H9 (cell line): ENCODE measurements at regions not wholly inside any gene's neighbourhood (a gene's known extent, or its start where the extent isn't known, plus 50 kb on each side); places are given as distances from the start of the nearest gene placed in this dataset.

Experiments used
- DNase-seq: peaks from one replicate; pipeline ENCODE4 v3.0.0-alpha.2; 2017
- H2AFZ ChIP-seq: one replicate; pipeline ENCODE4 v1.6.1; 2013; ENCODE audit warnings: mild to moderate bottlenecking, low read length, control low read depth, moderate library complexity
- H2AK5ac ChIP-seq: 2 replicates; pipeline ENCODE4 v1.6.1; 2013; ENCODE audit warnings: low read length, control low read depth, mixed read lengths; ENCODE audit not compliant: insufficient read length
- H2BK120ac ChIP-seq: one replicate; pipeline ENCODE4 v1.6.1; 2013; ENCODE audit warnings: low read depth, mild to moderate bottlenecking, low read length, control low read depth, inconsistent platforms; ENCODE audit not compliant: poor library complexity, severe bottlenecking
- H2BK12ac ChIP-seq: 2 replicates; pipeline ENCODE4 v1.6.1; 2013; ENCODE audit warnings: low read length, control low read depth, mixed read lengths, low read depth; ENCODE audit not compliant: insufficient read length
- H2BK15ac ChIP-seq: 2 replicates; pipeline ENCODE4 v1.6.1; 2013; ENCODE audit warnings: low read depth, low read length, control low read depth
- H2BK20ac ChIP-seq: one replicate; pipeline ENCODE4 v1.6.1; 2013; ENCODE audit warnings: low read depth, mild to moderate bottlenecking, low read length, control low read depth, inconsistent platforms; ENCODE audit not compliant: poor library complexity, severe bottlenecking
- H2BK5ac ChIP-seq: 2 replicates; pipeline ENCODE4 v1.6.1; 2013; ENCODE audit warnings: low read length, control low read depth, mixed read lengths; ENCODE audit not compliant: insufficient read length
- H3K14ac ChIP-seq: 2 replicates; pipeline ENCODE4 v1.6.1; 2013; ENCODE audit warnings: low read length, control low read depth; ENCODE audit not compliant: insufficient read depth
- H3K18ac ChIP-seq: 2 replicates; pipeline ENCODE4 v1.6.1; 2013; ENCODE audit warnings: low read depth, mild to moderate bottlenecking, mixed read lengths, low read length, control low read depth; ENCODE audit not compliant: insufficient read length
- H3K23ac ChIP-seq: 2 replicates; pipeline ENCODE4 v1.6.1; 2013; ENCODE audit warnings: low read length, control low read depth, mixed read lengths, low read depth; ENCODE audit not compliant: insufficient read length
- H3K23me2 ChIP-seq: 2 replicates; pipeline ENCODE4 v1.6.1; 2013; ENCODE audit warnings: low read depth, mild to moderate bottlenecking, mixed read lengths, low read length, control low read depth; ENCODE audit not compliant: insufficient read length, poor library complexity, severe bottlenecking
- H3K27ac ChIP-seq: 2 replicates; pipeline ENCODE4 v1.5.1; 2013; ENCODE audit warnings: low read length, control low read depth, mixed read lengths, low read depth; ENCODE audit not compliant: insufficient read length
- H3K27me3 ChIP-seq: 2 replicates; pipeline ENCODE4 v1.6.1; 2013; ENCODE audit warnings: low read length, control low read depth, inconsistent platforms; ENCODE audit not compliant: insufficient read depth
- H3K4ac ChIP-seq: 2 replicates; pipeline ENCODE4 v1.6.1; 2013; ENCODE audit warnings: low read depth, mild to moderate bottlenecking, control low read depth, inconsistent platforms, low read length, moderate library complexity
- H3K4me1 ChIP-seq: 2 replicates; pipeline ENCODE4 v1.6.1; 2013; ENCODE audit warnings: low read length, control low read depth, inconsistent platforms; ENCODE audit not compliant: insufficient read depth
- H3K4me2 ChIP-seq: 2 replicates; pipeline ENCODE4 v1.6.1; 2013; ENCODE audit warnings: low read length, control low read depth, mixed read lengths; ENCODE audit not compliant: insufficient read length, insufficient read depth
- H3K56ac ChIP-seq: 2 replicates; pipeline ENCODE4 v1.6.1; 2013; ENCODE audit warnings: low read depth, mild to moderate bottlenecking, mixed read lengths, low read length, control low read depth; ENCODE audit not compliant: insufficient read length
- H3K79me1 ChIP-seq: 2 replicates; pipeline ENCODE4 v1.6.1; 2013; ENCODE audit warnings: low read depth, mild to moderate bottlenecking, moderate library complexity, low read length, control low read depth, inconsistent platforms; ENCODE audit not compliant: insufficient read depth, poor library complexity, severe bottlenecking
- H3K79me2 ChIP-seq: 2 replicates; pipeline ENCODE4 v1.6.1; 2013; ENCODE audit warnings: low read length, control low read depth, inconsistent platforms; ENCODE audit not compliant: insufficient read depth
- H3K9ac ChIP-seq: 2 replicates; pipeline ENCODE4 v1.6.1; 2013; ENCODE audit warnings: low read length, control low read depth, mixed read lengths; ENCODE audit not compliant: insufficient read length; ENCODE audit errors: extremely low read depth
- H3K9me3 ChIP-seq: one replicate; pipeline ENCODE4 v1.6.1; 2013; ENCODE audit warnings: low read depth, low read length, inconsistent platforms; ENCODE audit not compliant: control insufficient read depth
- H3T11ph ChIP-seq: one replicate; pipeline ENCODE4 v1.6.1; 2013; ENCODE audit warnings: mild to moderate bottlenecking, low read length, control low read depth, inconsistent platforms
- H4K20me1 ChIP-seq: one replicate; pipeline ENCODE4 v1.6.1; 2013; ENCODE audit not compliant: control insufficient read depth, insufficient read length, insufficient read depth
- H4K5ac ChIP-seq: 2 replicates; pipeline ENCODE4 v1.6.1; 2013; ENCODE audit warnings: low read depth, mild to moderate bottlenecking, mixed read lengths, low read length, control low read depth; ENCODE audit not compliant: insufficient read length
- H4K8ac ChIP-seq: replicated peaks from 2 replicates; pipeline ENCODE4 v1.6.1; 2013; ENCODE audit warnings: low read length, control low read depth, mixed read lengths, low read depth; ENCODE audit not compliant: insufficient read length
- H4K91ac ChIP-seq: 2 replicates; pipeline ENCODE4 v1.6.1; 2013; ENCODE audit warnings: low read depth, mild to moderate bottlenecking, moderate library complexity, mixed read lengths, low read length, control low read depth; ENCODE audit not compliant: insufficient read length
- H3K27ac Mint-ChIP-seq, 3 experiments: 2 replicates in 2 of 3; 3 replicates in 1 of 3; pipeline ENCODE4 v1.8.0; 2020 to 2021; ENCODE audit warnings: mixed read lengths in 3 of 3, mild to moderate bottlenecking in 1 of 3, moderate library complexity in 1 of 3
- H3K27me3 Mint-ChIP-seq: 2 replicates; pipeline ENCODE4 v1.8.0; 2021; ENCODE audit warnings: low read depth, mild to moderate bottlenecking, moderate library complexity, mixed read lengths
- H3K36me3 Mint-ChIP-seq, 3 experiments: 2 replicates in 2 of 3; 3 replicates in 1 of 3; pipeline ENCODE4 v1.8.0; 2020 to 2021; ENCODE audit warnings: low read depth in 3 of 3, mixed read lengths in 3 of 3; ENCODE audit not compliant: insufficient read depth in 1 of 3
- H3K4me1 Mint-ChIP-seq, 2 experiments: 2 replicates each; pipeline ENCODE4 v1.8.0; 2020; ENCODE audit warnings: mixed read lengths in 2 of 2
- H3K4me3 Mint-ChIP-seq, 2 experiments: 2 replicates in 1 of 2; 3 replicates in 1 of 2; pipeline ENCODE4 v1.8.0; 2020 to 2021; ENCODE audit warnings: mild to moderate bottlenecking in 2 of 2, mixed read lengths in 2 of 2, moderate library complexity in 1 of 2
- H3K9me3 Mint-ChIP-seq, 2 experiments: 2 replicates in 1 of 2; 3 replicates in 1 of 2; pipeline ENCODE4 v1.8.0; 2020; ENCODE audit warnings: mild to moderate bottlenecking in 2 of 2, mixed read lengths in 2 of 2, moderate library complexity in 1 of 2
- CTCF ChIP-seq: fragments of 200-600 bp; sonication (generic); conservative IDR thresholded peaks from 3 replicates; pipeline ENCODE4 v1.8.0; 2021; ENCODE audit warnings: antibody characterized with exemption, mild to moderate bottlenecking
- WGBS: extraction: QIAGEN DNeasy Blood & Tissue Kit; methylation state at CpG from one replicate; pipeline ENCODE4 v1.1.7; 2013; ENCODE audit warnings: missing lambda C conversion rate, low lambda C conversion rate, mixed read lengths; ENCODE audit not compliant: insufficient read length; ENCODE audit errors: extremely low coverage; 5-methylcytosine and 5-hydroxymethylcytosine counted together

GRCh38 chr7:112571852-112572607 is 91.2 kb downstream of the LSMEM1 start:
- H4K20me1 ChIP-seq, result no peaks in the 10 kb centered on the region
- Mint-ChIP-seq H3K27me3 (no peaks in the 10 kb centered on the region), H3K36me3 (no peaks in the 10 kb centered on the region), H3K9me3 (peaks cover 0 to 6% of the 10 kb centered on the region in 2 experiments; a peak in 4 of 5 replicates), H3K4me3 (no peak overlapping the region), H3K27ac (no peak overlapping the region), H3K4me1 (peaks cover 0 to 5% of the 10 kb centered on the region in 2 experiments; a peak in 2 of 4 replicates)
- no peaks in the 10 kb centered on the region for H3K4me1 ChIP-seq
- no peak overlapping the region for H3K4ac ChIP-seq
- DNase-seq, result peak; percentile 41
- no peak overlapping the region for H3K4me2 ChIP-seq
- no peak overlapping the region for H4K8ac ChIP-seq
- no peak overlapping the region for H3T11ph ChIP-seq
- H3K27me3 ChIP-seq, result no peaks in the 10 kb centered on the region
- TF ChIP-seq CTCF, result peak; percentile 50
- no peak overlapping the region for H3K9ac ChIP-seq
- no peak overlapping the region for H2BK5ac ChIP-seq
- H3K79me1 ChIP-seq, result no peaks in the 10 kb centered on the region
- H3K23me2 ChIP-seq, result no peaks in the 10 kb centered on the region
- H2BK15ac ChIP-seq, result no peak overlapping the region
- no peak overlapping the region for H3K27ac ChIP-seq
- H3K14ac ChIP-seq, result no peak overlapping the region
- no peak overlapping the region for H2BK12ac ChIP-seq
- H2AFZ ChIP-seq, result no peak overlapping the region
- no peak overlapping the region for H4K5ac ChIP-seq
- no peak overlapping the region for H2BK120ac ChIP-seq
- H3K79me2 ChIP-seq, result no peaks in the 10 kb centered on the region
- H2BK20ac ChIP-seq, result no peak overlapping the region
- H3K9me3 ChIP-seq, result no peaks in the 10 kb centered on the region
- WGBS, result no CpG with 5 or more reads among the region's 4 CpGs
- no peak overlapping the region for H2AK5ac ChIP-seq
- no peak overlapping the region for H3K23ac ChIP-seq
- H4K91ac ChIP-seq, result no peak overlapping the region
- no peak overlapping the region for H3K18ac ChIP-seq
- H3K56ac ChIP-seq, result no peak overlapping the region
